ENCODE measurements at regions not wholly inside any gene's neighbourhood (a gene's known extent, or its start where the extent isn't known, plus 50 kb on each side); places are given as distances from the start of the nearest gene placed in this dataset.

GRCh38 chr11:119909077-119909476 lies 180.1 kb upstream of the NECTIN1 start:
- TF ChIP-seq ATF6 (CRISPR knock-in tag; conservative IDR thresholded peaks at IDR 0.05): no peak
- TF ChIP-seq SMAD3 (CRISPR knock-in tag; IDR thresholded peaks at IDR 0.05): no peak
- no peak for TF ChIP-seq ZNF574 (CRISPR knock-in tag; IDR thresholded peaks at IDR 0.05)
- TF ChIP-seq CTCF (CRISPR knock-in tag; IDR thresholded peaks at IDR 0.05): no peak
- TF ChIP-seq MYPOP (CRISPR knock-in tag; IDR thresholded peaks at IDR 0.05): no peak
- no peak for TF ChIP-seq MED1 (CRISPR knock-in tag; IDR thresholded peaks at IDR 0.05)
- TF ChIP-seq ELF1 (CRISPR knock-in tag; IDR thresholded peaks at IDR 0.05): no peak
- TF ChIP-seq ZBTB40 (IDR thresholded peaks at IDR 0.05): no peak
- no peak for TF ChIP-seq ZBTB40 (CRISPR knock-in tag; IDR thresholded peaks at IDR 0.05)
- TF ChIP-seq EZH2 (conservative IDR thresholded peaks at IDR 0.05; ENCODE audit: low read depth, low read length): no peak
- TF ChIP-seq USF2 (IDR thresholded peaks at IDR 0.05; ENCODE audit: low read depth, low read length): no peak
- TF ChIP-seq USF2 (CRISPR knock-in tag; IDR thresholded peaks at IDR 0.05; ENCODE audit: borderline replicate concordance): no peak
- TF ChIP-seq ZMAT3 (CRISPR knock-in tag; conservative IDR thresholded peaks at IDR 0.05): no peak

Measured in HepG2 (cell line).